GM20431 (cell line): ENCODE measurements at regions not wholly inside any gene's neighbourhood (a gene's known extent, or its start where the extent isn't known, plus 50 kb on each side); places are given as distances from the start of the nearest gene placed in this dataset.

Source experiments
- in situ Hi-C: fragments of 300-500 bp; cut with MseI, MboI; formaldehyde crosslinking; loops from one replicate; pipeline ENCODE4 v1.15.0; 2020; ENCODE audit warnings: low sequenced_read_pairs; ENCODE audit not compliant: unreplicated experiment

- in situ Hi-C loops = no loop called here
Observed at GRCh38 chr22:22993184-22993583, 77.1 kb upstream of the GNAZ start.

- in situ Hi-C loops = no loop called here
Observed at GRCh38 chr22:22995166-22995565, 75.2 kb upstream of the GNAZ start.

- in situ Hi-C loops = no loop called here
Observed at GRCh38 chr22:22996511-22997261, 73.6 kb upstream of the GNAZ start.

DNA sequence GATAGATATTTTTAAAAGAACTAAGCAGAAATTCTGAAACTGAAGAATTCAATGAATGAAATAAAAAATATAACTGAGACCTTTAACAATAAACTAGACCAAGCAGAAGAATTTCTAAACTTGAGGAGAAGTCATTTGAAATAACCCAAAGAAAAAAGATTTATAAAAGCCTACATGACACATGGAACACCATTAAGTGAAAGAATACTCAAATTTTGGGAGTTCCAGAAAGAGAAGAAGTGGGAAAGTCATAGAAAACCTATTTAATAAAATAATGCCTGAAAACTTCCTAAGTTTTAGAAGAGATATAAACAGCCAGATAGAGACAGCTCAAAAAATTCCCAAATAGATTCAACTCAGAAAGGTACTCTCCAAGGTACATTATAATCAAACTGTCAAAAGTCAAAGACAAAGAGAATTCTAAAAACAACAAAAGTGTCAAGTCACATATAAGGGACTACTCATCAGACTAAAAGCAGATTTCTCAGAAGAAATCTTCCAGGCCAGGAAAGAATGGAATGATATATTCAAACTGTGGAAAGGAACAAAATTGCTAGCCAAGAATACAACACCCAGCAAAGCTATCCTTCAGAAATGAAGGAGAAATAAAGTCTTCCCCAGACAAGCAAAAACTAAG, 72.9 kb upstream of the GNAZ start:
- in situ Hi-C loops = no loop called here

GRCh38 chr22:22997988-22998387, 72.3 kb upstream of the GNAZ start:
- in situ Hi-C loops = no loop called here

DNA sequence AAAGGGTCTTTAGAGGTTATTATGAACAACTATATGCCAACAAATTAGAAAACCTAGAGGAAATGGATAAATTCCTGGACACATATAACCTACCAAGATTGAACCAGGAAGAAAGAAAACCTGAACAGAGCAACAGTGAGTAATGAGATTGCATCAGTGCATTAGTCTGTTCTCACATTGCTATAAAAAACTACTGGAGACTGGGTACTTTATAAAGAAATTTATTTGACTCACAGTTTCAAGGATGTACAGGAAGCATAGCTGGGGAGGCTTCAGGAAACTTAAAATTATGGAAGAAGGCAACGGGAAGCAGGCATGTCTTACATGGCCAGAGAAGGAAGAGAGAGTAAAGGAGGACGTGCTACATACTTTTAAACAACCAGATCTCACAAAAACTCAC, 70.8 kb upstream of the GNAZ start:
- in situ Hi-C loops = no loop called here

DNA sequence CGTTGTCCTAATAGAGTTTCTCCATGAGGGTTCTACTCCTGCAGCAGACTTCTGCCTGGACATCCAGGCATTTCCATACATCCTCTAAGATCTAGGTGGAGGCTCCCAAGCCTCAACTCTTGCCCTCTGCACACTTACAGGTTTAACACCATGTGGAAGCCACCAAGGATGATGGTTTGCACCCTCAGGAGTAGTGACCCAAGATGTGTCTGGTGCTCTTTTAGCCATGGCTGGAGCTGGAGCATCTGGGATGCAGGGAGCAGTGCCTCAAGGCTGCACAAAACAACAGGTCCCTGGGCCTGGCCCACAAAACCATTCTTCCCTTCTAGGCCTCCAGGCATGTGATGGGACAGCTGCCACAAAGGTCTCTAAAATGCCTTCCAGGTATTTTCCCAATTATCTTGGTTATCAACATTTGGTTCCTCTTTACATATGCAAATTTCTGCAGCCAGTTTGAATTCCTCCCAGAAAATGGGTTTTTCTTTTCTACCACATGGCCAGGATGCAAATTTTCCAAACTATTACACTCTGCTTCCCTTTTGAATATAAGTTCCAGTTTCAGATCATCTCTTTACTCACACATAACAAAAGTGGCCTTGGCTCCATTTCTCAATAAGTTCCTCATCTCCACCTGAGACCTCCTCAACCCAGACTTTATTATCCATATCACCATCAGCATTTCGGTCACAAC, 69.5 kb upstream of the GNAZ start:
- in situ Hi-C loops = no loop called here

GRCh38 chr22:23001463-23001862, 68.9 kb upstream of the GNAZ start:
- in situ Hi-C loops = no loop called here

GRCh38 chr22:23002612-23003180, 67.6 kb upstream of the GNAZ start:
- in situ Hi-C loops = no loop called here

DNA sequence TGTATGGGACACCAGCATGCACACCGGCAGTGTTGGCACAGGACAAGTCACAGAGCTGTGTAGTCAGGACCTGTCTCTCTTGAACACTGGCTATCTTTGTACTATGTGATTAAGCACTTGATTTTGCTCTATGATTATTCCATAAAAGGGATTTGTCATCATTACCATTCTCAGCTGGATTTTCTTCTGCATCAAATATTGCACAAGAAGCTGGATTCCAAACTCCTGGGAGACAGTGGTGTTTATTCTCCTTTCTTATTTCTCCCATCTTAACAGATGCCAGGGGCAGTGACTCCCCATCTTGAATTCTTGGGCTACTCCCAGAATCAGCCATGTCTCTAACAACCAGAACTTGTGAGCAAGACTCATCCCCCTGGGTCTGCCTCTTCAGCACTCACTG, 62.5 kb upstream of the GNAZ start:
- in situ Hi-C loops = no loop called here

DNA sequence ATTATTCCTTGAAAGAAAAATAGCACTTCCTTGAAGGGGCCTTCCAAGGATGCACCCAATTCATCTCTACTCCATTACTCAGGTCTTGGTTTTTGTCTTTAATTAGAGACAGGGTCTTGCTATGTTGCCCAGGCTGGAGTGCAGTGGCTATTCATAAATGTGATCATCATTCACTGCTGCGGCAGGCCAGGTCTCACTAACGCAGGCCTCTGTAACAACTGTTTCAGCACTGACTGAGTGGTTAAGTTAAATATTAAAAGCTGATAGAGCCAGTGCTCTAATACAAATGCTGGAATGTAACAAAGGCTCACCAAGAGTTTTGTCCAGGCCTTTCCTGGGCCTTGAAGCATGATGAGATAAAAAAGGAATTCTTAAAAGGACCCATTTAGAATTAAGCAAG, 61.4 kb upstream of the GNAZ start:
- in situ Hi-C loops = no loop called here
